Duodenal mucosa (tissue), 2 donors: ENCODE measurements at regions not wholly inside any gene's neighbourhood (a gene's known extent, or its start where the extent isn't known, plus 50 kb on each side); places are given as distances from the start of the nearest gene placed in this dataset.

ENCODE experiments used
- H3K27ac ChIP-seq: one replicate; pipeline ENCODE4 v1.7.0; 2013; ENCODE audit warnings: low read depth, low read length
- H3K27me3 ChIP-seq, 2 donors: one replicate each; pipeline ENCODE4 v1.7.0; 2013; ENCODE audit warnings: low read length in 2 of 2, control low read depth in 1 of 2; ENCODE audit not compliant: insufficient read depth in 2 of 2, control insufficient read depth in 1 of 2
- H3K36me3 ChIP-seq, 2 donors: one replicate each; pipeline ENCODE4 v1.7.0; 2013; ENCODE audit warnings: low read length in 2 of 2, control low read depth in 1 of 2; ENCODE audit not compliant: insufficient read depth in 2 of 2, control insufficient read depth in 1 of 2
- H3K4me1 ChIP-seq, 2 donors: one replicate each; pipeline ENCODE4 v1.7.0; 2013; ENCODE audit warnings: low read length in 2 of 2, control low read depth in 1 of 2; ENCODE audit not compliant: insufficient read depth in 2 of 2, control insufficient read depth in 1 of 2
- H3K4me3 ChIP-seq, 2 donors: one replicate each; pipeline ENCODE4 v1.7.0; 2013; ENCODE audit warnings: low read length in 2 of 2, low read depth in 1 of 2
- H3K9ac ChIP-seq, 2 donors: one replicate each; pipeline ENCODE4 v1.7.0; 2013; ENCODE audit warnings: low read length in 2 of 2, low read depth in 1 of 2
- H3K9me3 ChIP-seq, 2 donors: one replicate each; pipeline ENCODE4 v1.7.0; 2013; ENCODE audit warnings: low read length in 2 of 2, control low read depth in 1 of 2; ENCODE audit not compliant: control insufficient read depth in 1 of 2

DNA sequence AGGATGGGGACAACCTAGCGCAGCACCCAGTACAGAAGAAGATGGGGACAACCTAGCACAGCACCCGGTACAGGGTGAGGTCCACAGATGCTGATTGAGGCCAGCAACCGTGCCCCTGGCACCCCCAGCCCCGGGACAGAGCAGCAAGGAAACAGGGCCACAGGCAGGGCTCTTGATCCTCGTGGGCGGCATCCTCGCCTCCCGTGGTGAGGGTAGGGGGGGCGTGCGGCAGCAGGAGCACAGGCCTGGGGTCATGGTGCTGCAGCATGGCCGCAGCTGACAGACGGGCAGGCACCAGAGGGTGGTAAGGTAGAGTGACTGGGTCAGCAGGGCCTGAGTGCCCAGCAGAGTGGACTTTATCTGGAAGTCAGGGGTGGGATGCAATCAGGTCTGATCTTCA lies 89.5 kb downstream of the HMX1 start:
- Histone ChIP-seq H3K27ac (no peak overlapping the region), H3K9me3 (no peaks in the 10 kb centered on the region), H3K4me3 (no peak overlapping the region), H3K9ac (no peak overlapping the region), H3K36me3 (no peaks in the 10 kb centered on the region), H3K27me3 (no peaks in the 10 kb centered on the region), H3K4me1 (peaks cover 8 to 16% of the 10 kb centered on the region in 2 donors)

DNA sequence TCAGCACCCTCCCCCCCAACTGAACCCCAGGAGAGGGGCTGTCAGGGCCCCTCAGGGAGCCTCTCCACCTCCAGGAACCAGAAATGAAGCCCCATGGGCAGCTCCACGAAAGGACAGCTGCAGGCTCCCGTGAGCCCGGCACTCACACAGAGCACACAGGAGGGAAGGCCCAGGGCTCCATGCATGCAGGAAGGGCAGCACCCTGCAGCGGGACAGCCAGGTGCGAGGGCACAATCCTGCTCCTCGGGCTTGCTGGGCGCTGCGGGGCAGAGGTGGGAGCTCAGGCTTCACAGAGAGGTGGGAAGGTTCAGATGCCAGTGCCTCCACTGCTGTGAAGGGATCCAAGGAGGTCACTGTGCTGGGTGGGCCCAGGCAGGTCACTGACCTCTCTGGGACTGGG lies 90.0 kb downstream of the HMX1 start:
- no peak overlapping the region for H3K27ac ChIP-seq
- no peak overlapping the region for H3K4me3 ChIP-seq
- H3K9ac ChIP-seq, result no peak overlapping the region
- peaks cover 8 to 16% of the 10 kb centered on the region in 2 donors for H3K4me1 ChIP-seq
- H3K9me3 ChIP-seq, result no peaks in the 10 kb centered on the region
- no peaks in the 10 kb centered on the region for H3K36me3 ChIP-seq
- no peaks in the 10 kb centered on the region for H3K27me3 ChIP-seq

DNA sequence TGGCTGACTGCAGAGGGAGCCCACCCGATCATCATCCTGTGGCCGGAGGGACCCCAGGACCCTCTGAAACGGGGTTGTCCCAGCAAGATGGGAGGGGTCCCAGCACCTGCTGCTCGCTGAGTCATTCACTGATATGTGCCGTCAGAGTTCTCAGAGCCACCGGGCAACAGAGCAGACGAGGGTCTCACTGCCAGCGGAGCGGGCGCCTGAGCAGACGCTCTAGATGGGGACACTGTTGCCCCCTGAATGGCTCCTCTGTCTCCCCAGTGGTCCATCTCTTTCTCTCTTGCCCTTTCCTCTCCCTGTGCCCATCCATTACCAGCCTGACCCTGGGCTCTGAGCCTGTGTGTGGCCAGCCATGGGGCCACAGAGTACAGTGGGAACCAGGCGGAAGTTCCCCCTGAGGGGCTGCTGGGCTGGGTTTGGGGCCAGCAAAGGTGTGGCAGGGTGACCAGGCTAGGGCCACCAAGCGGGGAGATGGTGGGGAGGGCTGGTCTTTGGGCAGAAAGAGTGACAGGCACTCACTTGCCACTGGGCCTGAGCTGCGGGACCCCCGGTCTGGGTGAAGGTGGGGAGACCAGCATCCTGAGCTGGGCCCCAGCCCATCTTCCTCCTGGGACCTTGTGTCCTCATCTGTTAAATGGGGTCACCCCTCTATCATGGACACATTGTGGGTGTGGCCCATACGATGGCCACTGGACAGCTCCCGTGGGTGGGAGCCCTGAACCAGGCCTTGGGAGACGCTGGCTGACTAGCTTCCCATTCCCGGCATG lies 90.9 kb downstream of the HMX1 start:
- Histone ChIP-seq H3K9me3 (no peaks in the 10 kb centered on the region), H3K4me1 (peaks cover 8 to 16% of the 10 kb centered on the region in 2 donors), H3K9ac (no peak overlapping the region), H3K27me3 (no peaks in the 10 kb centered on the region), H3K4me3 (no peak overlapping the region), H3K27ac (no peak overlapping the region), H3K36me3 (no peaks in the 10 kb centered on the region)

DNA sequence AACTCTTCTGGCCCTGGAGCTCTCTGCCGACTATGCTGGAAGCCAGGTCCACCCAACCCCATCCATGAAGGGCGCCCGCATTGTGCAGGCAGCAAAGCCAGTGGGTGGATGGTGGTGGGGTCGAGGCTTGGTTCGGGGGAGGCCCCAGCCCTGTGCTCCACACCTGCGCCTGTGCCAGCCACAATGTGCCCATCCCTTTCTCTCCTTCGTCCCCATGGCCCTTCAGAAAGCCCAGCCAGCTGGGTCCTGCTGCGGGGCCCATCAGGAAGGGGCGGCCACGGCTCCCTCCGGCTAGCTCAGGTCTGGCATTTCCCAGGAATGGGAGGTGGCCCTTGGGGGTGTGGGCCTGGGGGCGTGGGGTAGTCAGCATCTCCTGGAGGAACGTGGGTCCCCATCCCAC lies 91.6 kb downstream of the HMX1 start:
- Histone ChIP-seq H3K27ac (no peak overlapping the region), H3K9me3 (no peaks in the 10 kb centered on the region), H3K4me3 (no peak overlapping the region), H3K27me3 (no peaks in the 10 kb centered on the region), H3K9ac (no peak overlapping the region), H3K36me3 (no peaks in the 10 kb centered on the region), H3K4me1 (peaks cover 8 to 16% of the 10 kb centered on the region in 2 donors)

DNA sequence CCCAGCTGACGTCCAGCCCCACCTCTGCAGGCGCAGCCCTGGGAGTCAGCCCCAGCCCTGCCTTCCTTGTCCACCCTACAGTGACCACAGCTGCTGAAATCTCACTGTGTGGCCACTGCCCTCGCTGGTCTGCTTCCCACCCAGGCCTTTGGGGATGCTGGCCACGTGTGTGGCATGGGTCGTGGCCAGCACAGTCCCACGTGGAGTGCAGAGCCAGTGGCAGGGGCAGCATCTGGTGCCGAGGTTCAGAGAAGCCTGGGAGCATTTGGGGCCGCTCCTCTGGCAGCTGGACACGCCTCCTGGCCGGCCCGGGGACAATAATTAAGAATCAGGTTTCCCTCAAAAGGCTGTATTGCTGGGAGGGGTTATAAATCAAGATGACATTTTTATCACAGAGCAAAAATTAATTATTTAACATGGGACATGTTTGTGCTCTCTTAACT lies 92.1 kb downstream of the HMX1 start:
- H3K27ac ChIP-seq, result no peak overlapping the region
- no peaks in the 10 kb centered on the region for H3K27me3 ChIP-seq
- H3K36me3 ChIP-seq, result no peaks in the 10 kb centered on the region
- H3K4me3 ChIP-seq, result no peak overlapping the region
- H3K4me1 ChIP-seq, result peaks cover 8 to 16% of the 10 kb centered on the region in 2 donors
- no peak overlapping the region for H3K9ac ChIP-seq
- H3K9me3 ChIP-seq, result no peaks in the 10 kb centered on the region

DNA sequence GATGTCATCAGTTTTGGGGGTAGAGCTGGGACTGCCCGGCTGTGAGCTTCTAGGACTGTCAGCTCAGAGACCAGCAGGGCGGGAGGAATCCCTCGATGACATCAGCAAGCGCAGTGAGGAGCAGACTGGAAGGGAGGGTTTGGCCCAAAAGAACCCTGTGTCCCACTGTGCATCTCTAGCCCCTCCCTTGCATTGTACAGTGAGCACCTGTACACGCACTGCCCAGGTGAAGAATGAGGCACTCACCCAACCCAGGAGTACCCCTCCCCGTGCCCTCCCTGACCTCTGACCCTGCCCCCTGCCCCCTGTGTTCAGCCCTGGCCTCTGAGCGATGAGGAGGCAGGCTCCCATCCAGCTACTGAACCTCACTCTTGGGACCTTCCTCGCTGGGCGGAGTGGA lies 92.9 kb downstream of the HMX1 start:
- H3K36me3 ChIP-seq, result no peaks in the 10 kb centered on the region

DNA sequence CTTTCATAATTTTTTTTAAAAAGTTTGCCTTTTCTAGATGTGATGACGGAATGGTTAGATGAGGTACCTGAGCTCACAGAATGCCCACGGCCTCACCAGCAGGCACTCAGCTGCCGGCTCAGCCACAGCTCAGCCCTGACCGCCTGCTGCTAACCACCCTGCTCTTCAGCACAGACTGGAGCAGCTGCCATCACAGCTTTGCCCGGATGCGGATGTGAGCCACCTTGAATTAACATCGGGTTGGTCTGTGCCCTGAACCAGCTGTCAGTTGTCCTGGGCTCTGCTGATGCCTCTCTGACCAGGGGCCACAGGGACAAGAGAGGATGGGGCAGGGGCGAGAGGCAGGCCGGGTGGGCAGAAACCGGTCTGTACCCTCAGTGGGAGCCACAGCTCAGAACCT lies 93.3 kb downstream of the HMX1 start:
- Histone ChIP-seq H3K36me3 (no peaks in the 10 kb centered on the region), H3K27me3 (no peaks in the 10 kb centered on the region), H3K9ac (no peak overlapping the region), H3K4me1 (peaks cover 8 to 16% of the 10 kb centered on the region in 2 donors), H3K27ac (no peak overlapping the region), H3K4me3 (no peak overlapping the region), H3K9me3 (no peaks in the 10 kb centered on the region)

More for the DNA sequence above, 92.9 kb downstream of the HMX1 start:
- Histone ChIP-seq H3K9ac (no peak overlapping the region), H3K9me3 (no peaks in the 10 kb centered on the region), H3K27me3 (no peaks in the 10 kb centered on the region), H3K27ac (no peak overlapping the region), H3K4me3 (no peak overlapping the region), H3K4me1 (peaks cover 8 to 16% of the 10 kb centered on the region in 2 donors)

DNA sequence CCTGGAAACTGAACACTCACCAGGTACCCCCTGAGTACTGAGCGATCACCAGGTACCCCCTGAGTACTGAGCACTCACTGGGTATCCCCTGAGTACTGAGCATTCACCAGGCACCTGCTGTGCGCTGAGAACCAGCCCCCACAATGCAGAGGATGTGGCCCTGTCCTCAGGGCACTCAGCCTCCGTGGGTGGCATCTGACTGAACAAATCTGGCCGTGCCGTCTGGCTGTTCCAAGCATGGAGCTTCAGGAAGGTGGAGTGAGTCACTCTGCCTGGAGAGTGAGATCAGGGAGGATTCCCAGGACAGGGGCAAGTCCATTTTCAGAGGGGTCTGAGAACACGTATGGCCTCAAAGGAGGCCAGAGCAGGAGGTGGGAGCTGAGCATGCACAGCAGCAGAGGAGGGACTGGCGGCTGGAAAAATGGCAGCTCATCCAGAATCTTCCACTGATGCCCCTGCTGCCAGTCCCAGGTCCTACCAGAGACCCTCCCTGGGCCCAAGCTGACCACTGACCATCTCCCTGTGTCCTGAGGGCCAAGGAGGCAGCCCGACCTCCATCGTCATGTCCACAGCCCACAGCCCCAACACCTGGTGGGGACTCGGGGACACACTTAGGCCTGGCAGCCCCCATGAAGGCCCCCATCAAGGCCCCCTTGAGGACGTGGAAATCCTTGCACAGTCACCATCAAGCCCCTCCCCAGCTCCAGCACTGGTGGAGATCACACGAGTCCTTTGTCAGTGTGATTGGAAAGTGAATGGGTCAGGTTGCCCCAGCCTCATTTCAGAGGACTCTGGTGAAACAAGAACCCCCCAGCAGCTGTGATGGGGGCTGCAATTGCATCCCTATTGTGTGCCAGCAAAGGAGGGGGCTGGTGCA lies 94.1 kb downstream of the HMX1 start:
- H3K27me3 ChIP-seq, result no peaks in the 10 kb centered on the region
- H3K36me3 ChIP-seq, result no peaks in the 10 kb centered on the region

DNA sequence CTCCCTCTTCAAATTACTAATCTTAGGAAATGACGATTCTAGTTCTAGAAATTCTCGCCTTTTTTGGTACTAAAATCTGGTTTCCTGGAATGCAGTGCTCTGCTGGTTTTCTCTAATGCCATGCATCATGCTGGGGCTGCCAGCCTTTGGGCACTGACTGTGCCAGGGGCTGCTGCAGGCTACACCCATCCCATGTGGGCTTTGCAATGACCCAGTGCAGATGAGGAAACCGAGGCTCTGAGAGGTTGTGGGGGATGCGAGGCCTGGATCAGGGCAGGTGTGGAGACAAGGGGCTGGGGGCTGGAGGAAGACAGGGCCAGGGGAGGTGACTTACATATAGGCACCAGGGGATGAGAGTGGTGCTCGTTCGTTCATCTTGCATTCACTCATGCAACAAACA lies 95.3 kb downstream of the HMX1 start:
- Histone ChIP-seq H3K27me3 (no peaks in the 10 kb centered on the region), H3K36me3 (no peaks in the 10 kb centered on the region), H3K4me1 (peaks cover 8 to 16% of the 10 kb centered on the region in 2 donors), H3K9ac (no peak overlapping the region), H3K27ac (no peak overlapping the region), H3K9me3 (no peaks in the 10 kb centered on the region), H3K4me3 (no peak overlapping the region)

More for the DNA sequence above, 94.1 kb downstream of the HMX1 start:
- Histone ChIP-seq H3K4me1 (peaks cover 8 to 16% of the 10 kb centered on the region in 2 donors), H3K9ac (no peak overlapping the region), H3K4me3 (no peak overlapping the region), H3K27ac (no peak overlapping the region), H3K9me3 (no peaks in the 10 kb centered on the region)

DNA sequence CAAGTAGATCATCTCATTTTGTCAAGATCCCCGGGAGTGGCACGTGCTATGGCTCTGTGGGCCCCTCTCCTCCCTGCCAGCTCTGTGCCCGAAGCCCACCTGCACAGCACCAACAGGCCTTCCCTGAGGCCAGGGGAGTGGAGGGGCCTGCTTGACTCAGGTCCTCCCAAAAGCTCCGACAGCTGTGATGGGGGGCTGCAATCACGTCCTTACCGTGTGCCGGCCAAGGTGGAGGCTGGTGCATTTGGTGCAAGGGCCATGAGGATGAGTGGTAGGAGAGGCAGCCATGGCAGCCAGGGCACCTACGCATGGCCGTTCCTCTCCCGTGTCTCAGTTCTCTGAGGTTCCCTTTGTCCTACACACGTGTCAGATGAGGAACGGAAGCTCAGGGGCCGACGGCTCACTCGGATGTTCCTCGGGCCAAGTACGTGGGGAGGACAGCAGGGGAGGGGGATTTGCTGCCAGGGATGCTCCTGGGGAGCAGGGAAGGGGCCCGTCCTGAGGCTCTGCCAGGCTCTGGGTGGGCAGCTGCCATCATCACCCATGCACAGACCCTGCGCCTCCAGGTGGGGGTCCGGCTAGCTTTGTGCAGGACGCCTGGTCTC lies 95.8 kb downstream of the HMX1 start:
- H3K27ac ChIP-seq, result no peak overlapping the region
- H3K36me3 ChIP-seq, result no peaks in the 10 kb centered on the region
- no peak overlapping the region for H3K4me3 ChIP-seq
- no peaks in the 10 kb centered on the region for H3K27me3 ChIP-seq
- no peak overlapping the region for H3K9ac ChIP-seq
- no peaks in the 10 kb centered on the region for H3K9me3 ChIP-seq
- peaks cover 8 to 16% of the 10 kb centered on the region in 2 donors for H3K4me1 ChIP-seq
